Left ventricle myocardium inferior (tissue), 1 donor: ENCODE measurements at regions not wholly inside any gene's neighbourhood (a gene's known extent, or its start where the extent isn't known, plus 50 kb on each side); places are given as distances from the start of the nearest gene placed in this dataset.

Experiments
- DNase-seq: peaks from one replicate; pipeline ENCODE4 v3.0.0-alpha.2; 2020
- H3K27ac ChIP-seq: fragments of 200-600 bp; replicated peaks from 2 replicates; pipeline ENCODE4 v1.8.0; 2021
- H3K27me3 ChIP-seq: fragments of 200-600 bp; 2 replicates; pipeline ENCODE4 v1.8.0; 2021; ENCODE audit warnings: low read depth
- H3K36me3 ChIP-seq: fragments of 200-600 bp; 2 replicates; pipeline ENCODE4 v1.8.0; 2021
- H3K4me1 ChIP-seq: fragments of 200-600 bp; 2 replicates; pipeline ENCODE4 v1.8.0; 2021
- H3K4me3 ChIP-seq: fragments of 200-600 bp; 2 replicates; pipeline ENCODE4 v1.8.0; 2021; ENCODE audit warnings: mild to moderate bottlenecking, moderate library complexity
- H3K9me3 ChIP-seq: fragments of 200-600 bp; replicated peaks from 2 replicates; pipeline ENCODE4 v1.8.0; 2021
- intact Hi-C: fragments of 100-400 bp; cut with micrococcal nuclease; formaldehyde crosslinking; loops from one replicate; pipeline ENCODE4 v1.11.0; 2022
- TF ChIP-seq, protein P1 (sequence below): fragments of 200-600 bp; IDR thresholded peaks from 2 replicates; pipeline ENCODE4 v1.8.0; 2021; ENCODE audit warnings: antibody characterized with exemption, mild to moderate bottlenecking, borderline replicate concordance
- donor health status: DM: no; HTN: yes; CAD: no; lungs with severe emphysema.

DNA sequence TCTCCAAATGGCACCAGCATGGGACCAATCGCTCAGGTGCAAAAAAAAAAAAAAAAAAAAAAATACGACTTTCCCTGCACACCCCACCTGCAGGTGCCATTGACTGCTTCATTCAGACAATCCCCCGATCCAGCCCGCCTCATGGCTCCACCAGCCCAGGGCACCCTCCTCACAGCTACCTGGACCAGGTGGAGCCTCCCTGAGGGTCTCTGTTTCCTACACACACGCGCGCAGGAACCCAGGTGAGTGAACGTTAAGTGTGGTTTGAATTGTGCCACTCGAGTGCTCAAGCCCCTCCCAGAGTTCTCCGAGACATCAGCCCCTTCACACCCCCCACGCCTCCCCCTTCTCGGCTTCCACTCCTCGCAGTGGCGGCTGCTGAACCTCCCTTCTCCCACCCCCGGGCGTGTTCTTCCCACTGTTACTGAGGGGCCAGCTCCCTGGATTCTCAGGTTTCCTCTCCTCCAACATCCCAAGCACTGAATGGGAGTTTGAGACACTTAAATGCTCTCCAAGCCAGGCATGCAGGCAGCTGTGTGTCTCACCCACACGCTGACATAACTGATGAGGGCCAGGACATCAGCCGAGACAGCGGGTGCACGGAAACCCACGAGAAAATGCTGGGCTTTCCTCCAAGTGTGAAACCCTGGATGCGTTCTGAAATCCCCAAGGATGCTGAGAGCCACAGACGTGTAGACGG lies 88.8 kb upstream of the SNTG2 start:
- Histone ChIP-seq H3K27ac (no peak overlapping the region), H3K4me1 (no peaks in the 10 kb centered on the region), H3K27me3 (peaks cover 80% of the 10 kb centered on the region), H3K4me3 (no peak overlapping the region), H3K9me3 (no peaks in the 10 kb centered on the region), H3K36me3 (no peaks in the 10 kb centered on the region)
- TF ChIP-seq, protein P1, sequence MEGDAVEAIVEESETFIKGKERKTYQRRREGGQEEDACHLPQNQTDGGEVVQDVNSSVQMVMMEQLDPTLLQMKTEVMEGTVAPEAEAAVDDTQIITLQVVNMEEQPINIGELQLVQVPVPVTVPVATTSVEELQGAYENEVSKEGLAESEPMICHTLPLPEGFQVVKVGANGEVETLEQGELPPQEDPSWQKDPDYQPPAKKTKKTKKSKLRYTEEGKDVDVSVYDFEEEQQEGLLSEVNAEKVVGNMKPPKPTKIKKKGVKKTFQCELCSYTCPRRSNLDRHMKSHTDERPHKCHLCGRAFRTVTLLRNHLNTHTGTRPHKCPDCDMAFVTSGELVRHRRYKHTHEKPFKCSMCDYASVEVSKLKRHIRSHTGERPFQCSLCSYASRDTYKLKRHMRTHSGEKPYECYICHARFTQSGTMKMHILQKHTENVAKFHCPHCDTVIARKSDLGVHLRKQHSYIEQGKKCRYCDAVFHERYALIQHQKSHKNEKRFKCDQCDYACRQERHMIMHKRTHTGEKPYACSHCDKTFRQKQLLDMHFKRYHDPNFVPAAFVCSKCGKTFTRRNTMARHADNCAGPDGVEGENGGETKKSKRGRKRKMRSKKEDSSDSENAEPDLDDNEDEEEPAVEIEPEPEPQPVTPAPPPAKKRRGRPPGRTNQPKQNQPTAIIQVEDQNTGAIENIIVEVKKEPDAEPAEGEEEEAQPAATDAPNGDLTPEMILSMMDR, result no peak
- DNase-seq, result no peak
- intact Hi-C loops, result no loop called here

DNA sequence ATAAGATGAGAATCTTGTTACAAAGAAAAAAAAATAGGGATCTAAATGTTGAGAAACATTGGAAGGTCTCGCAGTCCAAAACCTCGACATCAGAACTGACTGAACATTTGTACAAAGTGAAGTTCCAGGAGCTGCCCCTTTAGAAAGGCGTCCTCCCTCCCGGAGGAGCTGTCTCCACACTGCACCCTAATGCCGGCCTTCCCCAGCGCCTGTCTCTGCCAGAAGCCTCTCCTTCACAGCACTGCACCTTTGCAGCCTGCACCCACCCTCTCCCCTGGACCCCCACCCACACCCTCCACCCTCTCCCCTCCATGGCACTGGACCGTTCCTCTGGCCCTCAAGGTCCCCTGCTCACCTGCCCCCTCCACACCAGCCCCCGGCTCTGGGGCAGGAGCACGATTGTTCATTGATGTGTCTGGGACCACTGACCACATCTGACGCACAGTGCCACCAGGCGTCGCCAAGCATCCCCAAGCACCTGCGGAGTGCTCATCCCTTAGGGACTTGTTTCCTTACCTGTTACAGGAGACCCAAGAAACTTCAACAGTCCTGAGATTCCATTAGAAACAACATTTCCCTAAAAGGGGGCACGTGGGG lies 90.3 kb upstream of the SNTG2 start:
- intact Hi-C loops, result no loop called here
- H3K27ac ChIP-seq, result no peak overlapping the region
- H3K36me3 ChIP-seq, result no peaks in the 10 kb centered on the region
- TF ChIP-seq, protein P1, result no peak
- H3K27me3 ChIP-seq, result peaks cover 73% of the 10 kb centered on the region
- no peaks in the 10 kb centered on the region for H3K9me3 ChIP-seq
- H3K4me3 ChIP-seq, result no peak overlapping the region
- no peaks in the 10 kb centered on the region for H3K4me1 ChIP-seq
- no peak for DNase-seq

DNA sequence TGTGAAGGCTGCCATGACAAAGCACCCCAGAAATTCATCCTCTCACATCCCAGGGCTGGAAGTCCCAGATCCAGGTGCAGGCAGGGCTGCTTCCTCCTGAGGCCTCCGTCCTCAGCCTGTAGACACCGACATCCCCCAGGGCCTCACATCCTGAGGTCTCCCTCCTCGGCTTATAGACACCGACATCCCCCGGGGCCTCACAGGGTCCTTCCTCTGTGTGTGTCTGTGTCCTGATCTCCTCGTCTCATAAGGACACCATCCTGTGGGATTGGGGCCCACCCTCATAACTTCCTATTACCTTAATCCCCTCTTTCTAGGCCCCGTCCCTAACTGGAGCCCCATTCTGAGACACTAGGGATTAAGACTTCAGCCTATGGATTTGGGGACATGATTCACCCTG lies 92.0 kb upstream of the SNTG2 start:
- Histone ChIP-seq H3K36me3 (no peaks in the 10 kb centered on the region), H3K4me3 (no peak overlapping the region), H3K27me3 (peaks cover 61% of the 10 kb centered on the region), H3K4me1 (no peaks in the 10 kb centered on the region), H3K9me3 (no peaks in the 10 kb centered on the region), H3K27ac (no peak overlapping the region)
- no peak for DNase-seq
- intact Hi-C loops, result loop anchor here (10.0 kb wide), 1 partner anchor 686 kb away; no protein-coding TSS in a partner anchor
- TF ChIP-seq, protein P1, result no peak

DNA sequence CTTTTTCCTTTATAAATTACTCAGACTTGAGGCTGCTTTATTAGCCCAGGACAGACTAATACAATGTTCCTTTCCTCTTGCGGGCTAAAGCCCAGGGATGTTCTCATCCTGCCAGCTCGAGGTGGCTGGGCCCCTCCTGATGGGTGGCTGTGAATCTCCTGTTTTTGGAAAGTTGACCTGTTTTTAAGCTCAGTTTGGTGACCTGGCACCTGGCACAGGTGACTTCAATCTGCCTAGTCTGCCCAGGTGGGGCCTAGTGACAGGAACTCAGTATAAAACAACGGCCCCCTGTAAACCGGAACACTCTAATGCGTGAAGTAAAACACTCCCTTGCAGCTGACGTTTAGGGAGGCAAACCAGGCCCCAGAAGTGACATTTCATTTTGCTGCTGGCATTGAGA lies 92.7 kb upstream of the SNTG2 start:
- Histone ChIP-seq H3K27ac (no peak overlapping the region), H3K4me3 (no peak overlapping the region), H3K4me1 (no peaks in the 10 kb centered on the region), H3K27me3 (peaks cover 59% of the 10 kb centered on the region), H3K36me3 (no peaks in the 10 kb centered on the region), H3K9me3 (no peaks in the 10 kb centered on the region)
- intact Hi-C loops, result loop anchor here (10.0 kb wide), 1 partner anchor 687 kb away; no protein-coding TSS in a partner anchor
- DNase-seq, result no peak
- TF ChIP-seq, protein P1, result no peak

DNA sequence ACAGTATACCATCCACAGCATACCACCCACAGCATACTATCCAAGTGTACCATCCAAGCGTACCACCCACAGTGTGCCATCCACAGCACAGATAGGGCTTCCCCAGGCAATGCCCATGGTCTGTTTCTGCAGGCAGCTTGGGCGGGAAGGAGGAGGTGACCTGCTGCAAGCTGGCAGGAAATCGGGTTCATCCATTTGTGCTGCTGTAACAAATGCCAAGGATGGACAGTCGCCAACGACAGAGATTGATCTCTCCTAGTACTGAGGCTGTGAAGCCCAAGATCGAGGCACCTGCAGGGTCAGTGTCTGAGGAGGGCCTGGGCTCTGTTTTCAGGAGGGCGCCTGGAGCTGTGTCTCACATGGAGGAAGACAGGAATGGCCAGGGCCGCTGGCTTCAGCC lies 93.6 kb upstream of the SNTG2 start:
- Histone ChIP-seq H3K4me1 (no peaks in the 10 kb centered on the region), H3K9me3 (no peaks in the 10 kb centered on the region), H3K36me3 (no peaks in the 10 kb centered on the region), H3K27ac (no peak overlapping the region), H3K4me3 (no peak overlapping the region), H3K27me3 (peaks cover 51% of the 10 kb centered on the region)
- no peak for DNase-seq
- intact Hi-C loops, result loop anchor here (10.0 kb wide), 1 partner anchor 688 kb away; no protein-coding TSS in a partner anchor
- TF ChIP-seq, protein P1, result no peak
